ENCODE measurements at regions not wholly inside any gene's neighbourhood (a gene's known extent, or its start where the extent isn't known, plus 50 kb on each side); places are given as distances from the start of the nearest gene placed in this dataset.
"Not testable (repeated sequence)": the region's sequence is repeated elsewhere in the genome, so short reads cannot be mapped to it uniquely, and the experiment has no call there.

GRCh38 chr2:40025276-40025675 lies 246.2 kb upstream of the THUMPD2 start:
- not testable (repeated sequence) for H3K4me3 Mint-ChIP-seq; DNase-seq (ENCODE audit: low spot score in 2 of 2); H3K27me3 Mint-ChIP-seq; H3K4me1 Mint-ChIP-seq; ATAC-seq (ENCODE audit: low read depth); H3K36me3 Mint-ChIP-seq; H3K27ac Mint-ChIP-seq
- peaks cover 13% of the 10 kb centered on the region for H3K9me3 Mint-ChIP-seq

GRCh38 chr2:40020997-40021396 lies 241.9 kb upstream of the THUMPD2 start:
- no peaks in the 10 kb centered on the region for H3K4me1 Mint-ChIP-seq
- H3K36me3 Mint-ChIP-seq, result no peaks in the 10 kb centered on the region
- no peak overlapping the region for H3K27ac Mint-ChIP-seq
- ATAC-seq (ENCODE audit: low read depth) (no peak), DNase-seq (ENCODE audit: low spot score in 2 of 2) (no peak)
- H3K27me3 Mint-ChIP-seq, result peaks cover 4% of the 10 kb centered on the region
- peaks cover 11% of the 10 kb centered on the region for H3K9me3 Mint-ChIP-seq
- H3K4me3 Mint-ChIP-seq, result no peak overlapping the region

- Mint-ChIP-seq H3K9me3 (peaks cover 9% of the 10 kb centered on the region), H3K27me3 (no peaks in the 10 kb centered on the region), H3K4me1 (no peaks in the 10 kb centered on the region), H3K4me3 (no peak overlapping the region), H3K36me3 (no peaks in the 10 kb centered on the region), H3K27ac (no peak overlapping the region)
- DNase-seq (ENCODE audit: low spot score in 2 of 2), result no peak
- no peak for ATAC-seq (ENCODE audit: low read depth)
These were observed 237.3 kb upstream of the THUMPD2 start for GRCh38 chr2:40016151-40016885.

GRCh38 chr2:40013962-40014361 lies 234.9 kb upstream of the THUMPD2 start:
- not testable (repeated sequence) for DNase-seq (ENCODE audit: low spot score in 2 of 2); H3K27me3 Mint-ChIP-seq; H3K9me3 Mint-ChIP-seq; H3K4me1 Mint-ChIP-seq; H3K36me3 Mint-ChIP-seq; H3K27ac Mint-ChIP-seq; ATAC-seq (ENCODE audit: low read depth); H3K4me3 Mint-ChIP-seq

- H3K27ac Mint-ChIP-seq, result no peak overlapping the region
- H3K4me3 Mint-ChIP-seq, result no peak overlapping the region
- no peaks in the 10 kb centered on the region for H3K36me3 Mint-ChIP-seq
- H3K27me3 Mint-ChIP-seq, result no peaks in the 10 kb centered on the region
- no peaks in the 10 kb centered on the region for H3K4me1 Mint-ChIP-seq
- no peaks in the 10 kb centered on the region for H3K9me3 Mint-ChIP-seq
- ATAC-seq (ENCODE audit: low read depth) (no peak), DNase-seq (ENCODE audit: low spot score in 2 of 2) (no peak)
These were observed 225.3 kb upstream of the THUMPD2 start for GRCh38 chr2:40004336-40004735.

GRCh38 chr2:40002339-40002738 lies 223.3 kb upstream of the THUMPD2 start:
- ATAC-seq (ENCODE audit: low read depth) (no peak), DNase-seq (ENCODE audit: low spot score in 2 of 2) (no peak)
- no peak overlapping the region for H3K27ac Mint-ChIP-seq
- H3K4me3 Mint-ChIP-seq, result no peak overlapping the region
- H3K27me3 Mint-ChIP-seq, result no peaks in the 10 kb centered on the region
- no peaks in the 10 kb centered on the region for H3K36me3 Mint-ChIP-seq
- no peaks in the 10 kb centered on the region for H3K9me3 Mint-ChIP-seq
- H3K4me1 Mint-ChIP-seq, result no peaks in the 10 kb centered on the region

- H3K9me3 Mint-ChIP-seq, result no peaks in the 10 kb centered on the region
- ATAC-seq (ENCODE audit: low read depth) (no peak), DNase-seq (ENCODE audit: low spot score in 2 of 2) (no peak)
- H3K4me1 Mint-ChIP-seq, result no peaks in the 10 kb centered on the region
- H3K36me3 Mint-ChIP-seq, result no peaks in the 10 kb centered on the region
- H3K27me3 Mint-ChIP-seq, result no peaks in the 10 kb centered on the region
- no peak overlapping the region for H3K27ac Mint-ChIP-seq
- no peak overlapping the region for H3K4me3 Mint-ChIP-seq
These were observed 220.8 kb upstream of the THUMPD2 start for GRCh38 chr2:39999864-40000263.

GRCh38 chr2:39998617-39999016 lies 219.6 kb upstream of the THUMPD2 start:
- DNase-seq (ENCODE audit: low spot score in 2 of 2), result no peak
- H3K4me1 Mint-ChIP-seq, result no peaks in the 10 kb centered on the region
- H3K9me3 Mint-ChIP-seq, result no peaks in the 10 kb centered on the region
- no peaks in the 10 kb centered on the region for H3K27me3 Mint-ChIP-seq
- no peak for ATAC-seq (ENCODE audit: low read depth)
- H3K4me3 Mint-ChIP-seq, result no peak overlapping the region
- no peaks in the 10 kb centered on the region for H3K36me3 Mint-ChIP-seq
- H3K27ac Mint-ChIP-seq, result no peak overlapping the region

- ATAC-seq (ENCODE audit: low read depth), result no peak
- Mint-ChIP-seq H3K36me3 (no peaks in the 10 kb centered on the region), H3K27ac (no peak overlapping the region)
These were observed 217.6 kb upstream of the THUMPD2 start for GRCh38 chr2:39996653-39997080.

GRCh38 chr2:39995005-39995737 lies 216.1 kb upstream of the THUMPD2 start:
- DNase-seq (ENCODE audit: low spot score in 2 of 2) (no peak), ATAC-seq (ENCODE audit: low read depth) (no peak)
- Mint-ChIP-seq H3K4me1 (no peaks in the 10 kb centered on the region), H3K36me3 (no peaks in the 10 kb centered on the region), H3K27me3 (no peaks in the 10 kb centered on the region), H3K27ac (no peak overlapping the region), H3K9me3 (no peaks in the 10 kb centered on the region), H3K4me3 (no peak overlapping the region)

More at GRCh38 chr2:39996653-39997080, 217.6 kb upstream of the THUMPD2 start:
- H3K4me1 Mint-ChIP-seq, result no peaks in the 10 kb centered on the region
- DNase-seq (ENCODE audit: low spot score in 2 of 2), result no peak
- H3K27me3 Mint-ChIP-seq, result no peaks in the 10 kb centered on the region
- no peaks in the 10 kb centered on the region for H3K9me3 Mint-ChIP-seq
- H3K4me3 Mint-ChIP-seq, result no peak overlapping the region

- no peaks in the 10 kb centered on the region for H3K9me3 Mint-ChIP-seq
- ATAC-seq (ENCODE audit: low read depth), result no peak
- no peak for DNase-seq (ENCODE audit: low spot score in 2 of 2)
- H3K27me3 Mint-ChIP-seq, result no peaks in the 10 kb centered on the region
- no peaks in the 10 kb centered on the region for H3K36me3 Mint-ChIP-seq
- no peak overlapping the region for H3K4me3 Mint-ChIP-seq
- H3K27ac Mint-ChIP-seq, result no peak overlapping the region
- H3K4me1 Mint-ChIP-seq, result no peaks in the 10 kb centered on the region
These were observed 215.1 kb upstream of the THUMPD2 start for GRCh38 chr2:39994151-39994550.

GRCh38 chr2:39991298-39991697 lies 212.2 kb upstream of the THUMPD2 start:
- DNase-seq (ENCODE audit: low spot score in 2 of 2) (no peak), ATAC-seq (ENCODE audit: low read depth) (no peak)
- Mint-ChIP-seq H3K4me3 (no peak overlapping the region), H3K27ac (no peak overlapping the region), H3K9me3 (no peaks in the 10 kb centered on the region), H3K36me3 (no peaks in the 10 kb centered on the region), H3K4me1 (no peaks in the 10 kb centered on the region), H3K27me3 (no peaks in the 10 kb centered on the region)

- Mint-ChIP-seq H3K4me3 (no peak overlapping the region), H3K36me3 (no peaks in the 10 kb centered on the region), H3K4me1 (no peaks in the 10 kb centered on the region), H3K9me3 (peaks cover 1% of the 10 kb centered on the region), H3K27me3 (no peaks in the 10 kb centered on the region), H3K27ac (no peak overlapping the region)
- DNase-seq (ENCODE audit: low spot score in 2 of 2) (no peak), ATAC-seq (ENCODE audit: low read depth) (no peak)
These were observed 211.4 kb upstream of the THUMPD2 start for GRCh38 chr2:39990335-39990900.

- Mint-ChIP-seq H3K9me3 (peaks cover 1% of the 10 kb centered on the region), H3K27ac (no peak overlapping the region), H3K36me3 (no peaks in the 10 kb centered on the region), H3K4me1 (no peaks in the 10 kb centered on the region), H3K4me3 (no peak overlapping the region), H3K27me3 (no peaks in the 10 kb centered on the region)
- ATAC-seq (ENCODE audit: low read depth), result no peak
- DNase-seq (ENCODE audit: low spot score in 2 of 2), result no peak
These were observed 210.8 kb upstream of the THUMPD2 start for GRCh38 chr2:39989888-39990287.
